Esophagus squamous epithelium (tissue), 5 donors: ENCODE measurements at regions not wholly inside any gene's neighbourhood (a gene's known extent, or its start where the extent isn't known, plus 50 kb on each side); places are given as distances from the start of the nearest gene placed in this dataset.

Experiments
- DNase-seq: peaks from one replicate; lab custom pipeline; 2025; lab: John Stamatoyannopoulos, UW
- H3K27ac ChIP-seq, 4 donors: fragments of 200-600 bp; sonication (generic); one replicate each; pipeline ENCODE4 v1.5.1; 2016 to 2019; ENCODE audit warnings: mild to moderate bottlenecking in 1 of 4
- H3K27me3 ChIP-seq, 4 donors: fragments of 200-600 bp; sonication (generic); 1 replicate in 3 of 4; 2 replicates in 1 of 4; pipeline versions ENCODE4 v1.5.1 to v1.6.0; 2017 to 2021; ENCODE audit warnings: antibody characterized with exemption in 1 of 4
- H3K36me3 ChIP-seq, 3 donors: fragments of 200-600 bp; sonication (generic); one replicate each; pipeline ENCODE4 v1.5.1; 2016 to 2019
- H3K4me1 ChIP-seq, 3 donors: fragments of 200-600 bp; sonication (generic); one replicate each; pipeline ENCODE4 v1.5.1; 2017 to 2019
- H3K4me3 ChIP-seq, 4 donors: fragments of 200-600 bp; sonication (generic); 1 replicate in 3 of 4; 2 replicates in 1 of 4; pipeline ENCODE4 v1.5.1; 2016 to 2019; ENCODE audit warnings: mild to moderate bottlenecking in 2 of 4, moderate library complexity in 1 of 4
- H3K9me3 ChIP-seq, 3 donors: fragments of 200-600 bp; sonication (generic); one replicate each; pipeline ENCODE4 v1.5.1; 2016 to 2019
- CTCF ChIP-seq, 6 experiments: fragments of 450-650 bp in 4 of 6; fragments of 200-600 bp in 2 of 6; sonication (generic) in 2 of 6; IDR thresholded peaks; one replicate each; pipeline ENCODE4 v1.5.1; 2016 to 2019; ENCODE audit warnings: antibody characterized with exemption in 6 of 6, mild to moderate bottlenecking in 4 of 6, moderate library complexity in 4 of 6
- POLR2A ChIP-seq, 4 donors: fragments of 450-650 bp; IDR thresholded peaks; one replicate each; pipeline ENCODE4 v1.6.1; 2017; ENCODE audit warnings: antibody characterized with exemption in 4 of 4, mild to moderate bottlenecking in 4 of 4, moderate library complexity in 3 of 4
- WGBS, 2 donors: methylation state at CpG; one replicate each; pipeline ENCODE4 v1.1.5; 2018; 5-methylcytosine and 5-hydroxymethylcytosine counted together
- intact Hi-C: fragments of 100-400 bp; cut with DNase I; formaldehyde crosslinking; loops from one replicate; pipeline ENCODE4 v1.15.0; 2022
- donor health status: DM: yes; HTN: yes; CAD: no.

DNA sequence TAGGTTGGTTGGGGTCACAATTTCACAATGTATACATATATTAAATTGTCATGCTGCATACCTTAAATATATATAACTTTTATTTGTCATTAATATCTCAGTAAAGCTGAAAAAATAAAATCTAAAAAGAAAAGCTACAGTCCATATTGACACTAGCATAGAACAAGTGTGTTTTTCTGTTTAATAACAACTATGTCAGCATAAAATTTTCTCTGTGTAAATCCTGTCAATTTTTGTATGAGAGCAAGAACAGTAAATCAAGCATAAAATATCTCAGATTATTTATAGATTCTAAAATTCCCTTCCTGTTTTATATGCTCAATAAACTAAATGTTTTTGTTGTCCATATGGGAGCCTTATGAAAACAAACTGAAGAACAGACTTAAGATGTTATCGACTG, 739.2 kb downstream of the MRPL39 start:
- intact Hi-C loops: no loop called here
- Histone ChIP-seq H3K27me3 (no peaks in the 10 kb centered on the region), H3K4me1 (peaks cover 0 to 11% (median 0%) of the 10 kb centered on the region in 3 donors), H3K27ac (no peak overlapping the region), H3K4me3 (no peak overlapping the region), H3K36me3 (no peaks in the 10 kb centered on the region), H3K9me3 (no peaks in the 10 kb centered on the region)
- TF ChIP-seq POLR2A (IDR thresholded peaks at IDR 0.05) (no peak), CTCF (IDR thresholded peaks at IDR 0.05) (no peak)
- no peak for DNase-seq
- 63 to 74% methylated on average over 1 of the region's 1 CpG for WGBS, 2 donors

DNA sequence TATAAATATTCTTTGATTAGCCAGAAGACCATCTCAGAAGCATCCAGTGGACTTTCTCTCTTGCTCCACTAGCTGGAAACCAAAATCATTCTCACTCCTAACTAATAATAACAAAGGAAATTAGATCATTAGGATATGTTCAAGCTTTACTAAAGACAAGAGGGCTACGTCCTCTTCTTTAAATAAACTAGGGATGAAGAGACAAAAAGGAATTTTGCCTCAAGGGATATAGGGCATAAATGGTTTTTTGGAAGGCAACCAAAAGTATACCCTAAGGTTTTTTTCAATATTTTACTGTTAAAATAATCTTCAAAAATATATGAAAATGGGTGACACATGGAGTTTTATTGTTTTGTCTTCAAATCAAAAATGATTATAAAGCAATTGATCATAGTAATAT, 745.8 kb downstream of the MRPL39 start:
- DNase-seq: no peak
- H3K27ac ChIP-seq: no peak overlapping the region
- TF ChIP-seq CTCF (IDR thresholded peaks at IDR 0.05): no peak
- no peak for TF ChIP-seq POLR2A (IDR thresholded peaks at IDR 0.05)
- no peaks in the 10 kb centered on the region for H3K27me3 ChIP-seq
- no peak overlapping the region for H3K4me3 ChIP-seq
- no peaks in the 10 kb centered on the region for H3K4me1 ChIP-seq
- intact Hi-C loops: no loop called here
- no peaks in the 10 kb centered on the region for H3K9me3 ChIP-seq
- H3K36me3 ChIP-seq: no peaks in the 10 kb centered on the region
- 3 to 13% methylated on average over 1 of the region's 1 CpG for WGBS, 2 donors

GRCh38 chr21:24856326-24856725, 751.0 kb downstream of the MRPL39 start:
- H3K9me3 ChIP-seq: no peaks in the 10 kb centered on the region
- intact Hi-C loops: no loop called here
- WGBS, 2 donors: 46 to 74% methylated on average over 1 of the region's 1 CpG

GRCh38 chr21:24852610-24853195, 754.6 kb downstream of the MRPL39 start:
- TF ChIP-seq POLR2A (IDR thresholded peaks at IDR 0.05) (no peak), CTCF (IDR thresholded peaks at IDR 0.05) (no peak)

More at GRCh38 chr21:24856326-24856725, 751.0 kb downstream of the MRPL39 start:
- H3K36me3 ChIP-seq: no peaks in the 10 kb centered on the region
- H3K4me1 ChIP-seq: no peaks in the 10 kb centered on the region
- no peaks in the 10 kb centered on the region for H3K27me3 ChIP-seq
- H3K4me3 ChIP-seq: no peak overlapping the region
- TF ChIP-seq CTCF (IDR thresholded peaks at IDR 0.05): no peak
- no peak for TF ChIP-seq POLR2A (IDR thresholded peaks at IDR 0.05)
- no peak for DNase-seq
- H3K27ac ChIP-seq: no peak overlapping the region

GRCh38 chr21:24850121-24850520, 757.2 kb downstream of the MRPL39 start:
- Histone ChIP-seq H3K4me3 (no peak overlapping the region), H3K27me3 (no peaks in the 10 kb centered on the region), H3K4me1 (no peaks in the 10 kb centered on the region), H3K36me3 (no peaks in the 10 kb centered on the region), H3K9me3 (no peaks in the 10 kb centered on the region), H3K27ac (no peak overlapping the region)
- WGBS, 2 donors: 42 to 47% methylated on average over 1 of the region's 1 CpG
- DNase-seq: no peak
- TF ChIP-seq POLR2A (IDR thresholded peaks at IDR 0.05): no peak
- no peak for TF ChIP-seq CTCF (IDR thresholded peaks at IDR 0.05)
- intact Hi-C loops: no loop called here

More at GRCh38 chr21:24852610-24853195, 754.6 kb downstream of the MRPL39 start:
- no peak for DNase-seq
- Histone ChIP-seq H3K27ac (no peak overlapping the region), H3K4me3 (no peak overlapping the region), H3K9me3 (no peaks in the 10 kb centered on the region), H3K27me3 (no peaks in the 10 kb centered on the region), H3K4me1 (no peaks in the 10 kb centered on the region), H3K36me3 (no peaks in the 10 kb centered on the region)
- intact Hi-C loops: no loop called here
- WGBS, 2 donors: 74 to 79% methylated on average over 1 of the region's 1 CpG
